NCI-H526 (cell line): ENCODE measurements at regions not wholly inside any gene's neighbourhood (a gene's known extent, or its start where the extent isn't known, plus 50 kb on each side); places are given as distances from the start of the nearest gene placed in this dataset.
A peak's percentile ranks its signal among the peaks of the same experiment; 100 is the strongest.

Experiments used
- DNase-seq, 2 experiments: peaks; one replicate each; lab custom pipeline; 2025; lab: John Stamatoyannopoulos, UW

DNA sequence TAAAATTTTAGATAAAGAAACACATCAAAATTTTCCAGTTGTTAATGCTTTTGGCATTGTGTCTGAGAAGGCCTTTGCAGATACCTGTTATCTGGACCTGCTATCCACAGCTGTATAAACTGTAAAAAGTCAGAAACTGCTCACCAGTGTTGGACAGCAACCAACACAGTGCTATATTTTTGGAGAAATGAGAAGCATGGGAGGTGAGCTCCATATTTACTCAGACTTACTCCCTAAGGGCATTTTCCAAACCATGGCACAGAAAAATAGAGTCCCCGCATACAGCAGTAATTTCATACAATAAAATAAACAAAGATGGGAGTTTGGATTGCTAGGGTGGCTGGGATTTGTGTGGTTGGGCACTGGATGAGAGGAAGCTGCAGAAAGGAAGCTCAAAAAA, 136.3 kb upstream of the GLI3 start:
- DNase-seq: no peak

GRCh38 chr7:42372479-42372878, 135.5 kb upstream of the GLI3 start:
- DNase-seq: peak; percentile 10 to 16

DNA sequence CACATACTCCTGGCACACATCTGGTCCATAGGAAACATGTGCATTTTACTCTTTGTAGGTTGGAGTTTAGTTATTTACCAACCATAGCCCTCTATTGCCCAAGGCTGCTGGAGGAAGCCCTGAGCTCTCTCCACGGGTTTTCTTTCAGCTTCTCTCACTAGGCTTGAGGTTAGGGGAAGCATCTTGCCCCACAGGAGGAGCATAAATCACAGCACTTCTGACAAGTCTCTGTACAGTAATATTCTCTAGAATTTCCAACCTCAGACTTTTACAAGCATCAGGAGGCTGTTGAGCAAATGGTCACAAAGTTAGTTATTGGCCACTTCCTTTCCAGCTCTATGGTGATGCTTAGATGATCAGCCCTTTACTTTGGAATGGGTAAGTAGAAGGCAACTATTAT, 122.9 kb upstream of the GLI3 start:
- DNase-seq: no peak

- no peak for DNase-seq
Measured at GRCh38 chr7:42351316-42351935, 114.4 kb upstream of the GLI3 start.

DNA sequence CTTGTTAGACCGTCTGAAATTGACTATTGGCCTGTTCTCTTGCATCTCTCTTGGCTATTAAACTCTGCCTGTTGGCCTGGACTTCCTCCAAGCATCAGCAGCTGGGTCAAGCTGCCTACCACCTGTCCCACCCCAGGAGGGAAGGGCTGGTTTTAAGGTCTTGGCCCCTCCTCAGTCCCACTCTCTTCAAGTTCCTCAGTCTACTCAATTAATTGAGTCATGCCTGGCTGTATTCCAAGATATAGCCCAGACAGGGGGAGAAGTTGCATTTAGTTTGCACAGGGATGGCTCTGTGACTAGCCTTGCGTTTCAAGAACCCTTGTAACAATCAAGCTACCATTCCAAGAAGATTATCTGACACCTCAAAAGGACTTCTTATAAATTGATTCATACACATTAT, 113.8 kb upstream of the GLI3 start:
- no peak for DNase-seq

GRCh38 chr7:42348631-42349030, 111.6 kb upstream of the GLI3 start:
- no peak for DNase-seq

- DNase-seq: no peak
Measured at GRCh38 chr7:42348071-42348470, 111.1 kb upstream of the GLI3 start.

- DNase-seq: no peak
Measured at GRCh38 chr7:42347616-42348015, 110.6 kb upstream of the GLI3 start.

DNA sequence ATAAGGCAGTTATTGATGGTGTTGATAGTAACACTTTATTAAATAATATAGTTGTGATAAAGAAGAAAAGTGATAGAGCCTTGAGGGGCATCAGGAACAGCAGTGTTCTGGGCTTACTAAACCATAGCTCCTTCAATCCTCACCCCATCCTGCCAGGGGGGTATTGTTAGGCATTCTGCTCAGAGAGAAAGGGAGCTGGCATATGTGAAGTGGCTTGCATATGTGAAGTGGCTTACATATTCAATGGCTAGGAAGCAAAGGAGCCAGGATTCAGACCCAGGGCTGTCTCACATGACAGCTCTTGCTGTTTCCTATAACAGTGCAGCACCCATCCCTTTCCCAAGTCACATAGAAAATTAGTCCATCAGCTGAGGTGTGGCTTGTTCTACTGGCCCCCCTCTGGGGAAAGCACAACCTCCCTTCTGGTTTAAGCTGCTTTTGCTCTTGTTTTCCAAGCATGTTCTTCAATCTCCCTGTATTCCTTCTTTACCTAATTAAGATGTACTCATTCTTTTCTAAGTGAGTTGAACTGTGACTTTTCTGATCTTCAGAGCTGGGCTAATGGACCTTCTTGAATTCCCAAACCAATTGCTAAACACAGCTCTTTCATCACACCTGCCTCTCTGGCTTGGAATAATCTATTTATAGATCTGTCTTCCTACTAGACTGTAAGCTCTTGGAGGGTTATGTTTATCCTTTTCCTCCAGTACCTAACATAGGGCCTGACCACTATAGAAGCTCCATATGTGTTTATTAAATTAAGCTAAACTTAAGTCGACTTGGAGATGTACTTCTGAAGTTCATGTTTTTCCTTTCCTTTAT, 108.7 kb upstream of the GLI3 start:
- DNase-seq: no peak

- no peak for DNase-seq
Measured at GRCh38 chr7:42344198-42344755, 107.3 kb upstream of the GLI3 start.

DNA sequence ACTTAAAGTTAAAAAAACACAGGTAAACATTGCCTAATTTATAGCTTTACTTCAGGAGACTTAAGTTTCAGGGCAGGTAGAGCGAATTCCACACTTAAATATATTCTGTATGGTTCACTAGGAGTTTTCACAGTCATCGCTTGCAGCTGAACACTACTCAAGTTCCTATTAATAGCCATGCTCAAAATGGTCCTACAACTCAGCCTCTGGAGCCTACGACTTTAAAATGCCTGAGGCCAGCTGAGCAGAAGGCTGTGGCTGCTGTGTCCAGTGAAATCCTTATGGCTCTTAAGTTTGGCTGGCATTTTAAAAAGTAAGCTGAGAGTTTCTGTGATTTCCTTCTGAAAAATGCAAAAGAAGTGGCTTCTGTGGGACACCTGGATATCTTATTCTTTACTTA, 105.4 kb upstream of the GLI3 start:
- DNase-seq: no peak

DNA sequence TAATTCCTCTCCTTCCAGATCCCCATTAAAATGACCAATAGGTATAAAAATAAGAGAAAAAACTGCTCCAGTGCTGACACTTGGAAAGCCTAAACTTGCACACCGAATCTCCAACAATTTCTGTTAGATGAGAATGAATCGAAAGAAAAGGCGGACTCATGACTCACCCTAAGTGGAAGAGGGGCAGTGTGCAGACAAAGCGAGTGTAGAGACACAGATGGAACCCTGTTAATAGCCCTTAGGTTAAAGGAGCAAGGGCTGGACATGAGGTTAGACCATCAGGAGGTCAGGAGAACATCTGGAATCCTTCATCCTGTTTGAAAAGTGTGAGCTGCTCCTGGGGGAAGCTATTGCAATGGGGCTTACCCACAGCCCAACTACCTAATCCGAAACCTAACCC, 103.4 kb upstream of the GLI3 start:
- no peak for DNase-seq

DNA sequence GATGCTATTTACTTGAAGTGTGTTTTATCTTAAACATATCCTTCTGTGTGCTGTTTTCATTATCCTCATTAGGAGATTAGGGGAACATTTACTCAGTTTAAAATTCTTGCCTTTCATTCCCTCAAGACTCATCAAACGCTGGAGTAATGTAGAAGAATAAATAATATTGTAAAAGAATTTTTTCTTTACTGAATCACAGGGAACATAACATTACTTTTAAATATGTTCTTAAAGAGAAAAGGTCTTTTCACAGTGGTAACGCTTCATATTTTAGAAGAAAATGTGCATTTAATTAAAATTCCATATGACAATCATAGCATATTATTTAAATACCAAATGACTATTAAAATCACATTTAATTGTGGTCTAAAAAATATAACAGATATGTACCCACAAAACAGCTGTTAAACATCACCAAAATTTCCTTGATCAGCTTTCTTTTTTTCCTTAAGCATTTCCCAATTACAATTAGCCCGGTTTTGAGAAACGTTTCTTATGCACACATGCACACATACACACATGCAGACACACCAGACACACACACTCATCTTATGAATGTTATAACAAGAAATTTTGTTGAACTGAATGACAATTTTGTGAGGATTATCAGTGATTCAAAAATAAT, 102.0 kb upstream of the GLI3 start:
- DNase-seq: no peak

GRCh38 chr7:42338231-42338915, 101.4 kb upstream of the GLI3 start:
- DNase-seq: no peak

- DNase-seq: no peak
Measured at GRCh38 chr7:42337225-42337905, 100.4 kb upstream of the GLI3 start.

- no peak for DNase-seq
Measured at GRCh38 chr7:42332605-42333222, 95.7 kb upstream of the GLI3 start.

DNA sequence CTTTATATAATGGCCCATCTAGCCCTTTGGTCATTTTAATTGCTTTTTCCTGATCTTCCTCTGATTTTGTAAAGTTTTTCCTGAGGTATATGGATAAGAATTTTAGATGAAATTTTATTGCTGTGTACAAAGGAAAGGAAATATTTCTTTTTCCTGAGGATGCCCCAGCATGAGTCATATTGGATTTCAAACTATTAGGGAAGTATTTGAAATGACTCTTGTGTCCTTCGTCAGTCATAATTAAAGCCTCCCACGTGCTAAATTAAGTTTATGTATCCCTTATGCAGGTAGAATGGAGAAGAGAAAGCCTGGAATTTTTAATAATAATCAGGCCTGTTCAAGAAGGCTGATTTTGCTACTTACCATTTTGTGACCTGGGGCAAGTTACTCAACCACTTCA, 82.6 kb upstream of the GLI3 start:
- no peak for DNase-seq

- no peak for DNase-seq
Measured at GRCh38 chr7:42315631-42316030, 78.6 kb upstream of the GLI3 start.

DNA sequence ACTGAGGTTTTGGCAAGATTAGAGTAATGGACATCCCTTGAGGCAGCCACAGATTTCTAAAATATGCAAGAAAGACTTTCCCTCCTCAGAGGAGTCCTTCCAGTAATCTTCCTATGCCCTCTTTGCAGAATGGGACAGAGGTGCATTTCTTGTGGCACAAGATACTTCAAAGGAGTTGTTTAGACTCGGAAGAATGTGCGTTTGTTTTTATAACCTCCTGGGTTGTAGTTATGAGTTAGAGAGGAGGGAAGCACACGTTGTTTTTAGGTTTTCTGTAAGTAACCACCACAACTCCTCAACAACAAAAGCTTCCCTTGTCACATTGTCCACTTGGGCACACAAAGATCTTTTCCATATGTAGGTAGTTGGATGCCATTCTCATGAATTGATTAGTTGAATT, 78.1 kb upstream of the GLI3 start:
- DNase-seq: no peak

- DNase-seq: no peak
Measured at GRCh38 chr7:42314696-42315095, 77.7 kb upstream of the GLI3 start.

DNA sequence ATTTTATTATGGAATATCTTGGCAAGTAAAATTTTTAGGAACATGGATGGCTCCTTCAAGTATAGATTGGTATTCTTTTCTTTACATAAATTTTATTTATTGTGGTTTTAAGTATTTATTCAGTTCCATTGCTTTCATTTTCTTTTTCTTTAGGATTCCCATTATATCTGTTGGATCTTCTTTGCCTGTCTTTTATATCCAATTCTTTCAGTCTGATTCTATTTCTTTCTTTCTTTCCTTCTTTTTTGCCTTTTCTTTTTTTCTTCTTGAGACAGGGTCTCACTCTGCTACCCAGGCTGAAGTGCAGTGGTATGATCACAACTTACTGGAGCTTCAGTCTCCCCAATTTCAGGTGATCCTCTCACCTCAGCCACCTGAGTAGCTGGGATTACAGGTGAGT, 74.2 kb upstream of the GLI3 start:
- no peak for DNase-seq
